ENCODE measurements at regions not wholly inside any gene's neighbourhood (a gene's known extent, or its start where the extent isn't known, plus 50 kb on each side); places are given as distances from the start of the nearest gene placed in this dataset.

DNA sequence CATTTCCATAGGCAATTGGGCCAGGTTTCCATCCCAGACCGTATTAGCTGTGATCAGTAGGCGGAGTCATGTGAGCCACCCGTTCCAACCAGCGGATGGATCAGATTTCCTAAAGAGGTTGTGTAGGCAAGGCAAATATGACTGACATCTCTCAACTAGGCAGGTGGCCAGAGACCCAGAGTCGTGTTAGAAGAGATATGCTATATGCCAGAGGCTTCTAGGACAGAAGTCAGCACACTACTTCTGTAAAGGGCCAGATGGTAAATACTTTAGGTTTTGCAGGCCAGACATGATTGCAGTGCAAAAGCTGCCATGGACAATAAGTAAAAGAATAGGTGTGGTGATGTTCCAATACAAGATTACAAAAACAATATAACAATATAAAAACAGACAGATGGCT, 788.4 kb downstream of the RPA4 start:
- TF ChIP-seq, protein P1, sequence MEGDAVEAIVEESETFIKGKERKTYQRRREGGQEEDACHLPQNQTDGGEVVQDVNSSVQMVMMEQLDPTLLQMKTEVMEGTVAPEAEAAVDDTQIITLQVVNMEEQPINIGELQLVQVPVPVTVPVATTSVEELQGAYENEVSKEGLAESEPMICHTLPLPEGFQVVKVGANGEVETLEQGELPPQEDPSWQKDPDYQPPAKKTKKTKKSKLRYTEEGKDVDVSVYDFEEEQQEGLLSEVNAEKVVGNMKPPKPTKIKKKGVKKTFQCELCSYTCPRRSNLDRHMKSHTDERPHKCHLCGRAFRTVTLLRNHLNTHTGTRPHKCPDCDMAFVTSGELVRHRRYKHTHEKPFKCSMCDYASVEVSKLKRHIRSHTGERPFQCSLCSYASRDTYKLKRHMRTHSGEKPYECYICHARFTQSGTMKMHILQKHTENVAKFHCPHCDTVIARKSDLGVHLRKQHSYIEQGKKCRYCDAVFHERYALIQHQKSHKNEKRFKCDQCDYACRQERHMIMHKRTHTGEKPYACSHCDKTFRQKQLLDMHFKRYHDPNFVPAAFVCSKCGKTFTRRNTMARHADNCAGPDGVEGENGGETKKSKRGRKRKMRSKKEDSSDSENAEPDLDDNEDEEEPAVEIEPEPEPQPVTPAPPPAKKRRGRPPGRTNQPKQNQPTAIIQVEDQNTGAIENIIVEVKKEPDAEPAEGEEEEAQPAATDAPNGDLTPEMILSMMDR (IDR thresholded peaks at IDR 0.05) = no peak
- no peak for TF ChIP-seq POLR2A (IDR thresholded peaks at IDR 0.05)
